Retina (tissue), 1 donor: ENCODE measurements at regions not wholly inside any gene's neighbourhood (a gene's known extent, or its start where the extent isn't known, plus 50 kb on each side); places are given as distances from the start of the nearest gene placed in this dataset.

Experiments
- DNase-seq: peaks from one replicate; pipeline ENCODE4 v3.0.0-alpha.2; 2016

DNA sequence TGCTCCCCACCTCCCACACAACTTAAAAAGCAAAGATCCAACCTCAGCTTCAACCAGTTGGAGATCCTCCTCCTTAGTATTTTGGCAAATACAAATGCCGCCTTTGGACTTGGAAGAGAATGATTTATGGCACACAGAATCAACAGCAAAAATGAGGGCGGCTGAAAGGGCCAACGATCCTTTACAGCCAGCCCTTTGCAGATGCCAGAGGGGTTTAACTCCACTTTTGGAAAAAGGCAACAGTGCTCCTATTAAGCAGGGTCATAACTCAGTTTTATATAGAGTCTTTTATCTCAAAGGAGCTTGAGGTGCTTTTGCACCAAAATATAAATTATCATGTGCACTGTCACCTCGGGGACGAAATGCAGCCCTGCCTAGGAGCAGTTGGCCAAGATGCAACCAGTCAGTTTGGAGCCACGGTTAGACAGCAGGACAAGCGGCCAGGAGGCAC lies 56.7 kb upstream of the JCAD start:
- DNase-seq = no peak

- no peak for DNase-seq
These were observed 56.2 kb upstream of the JCAD start for GRCh38 chr10:30115626-30115940.

DNA sequence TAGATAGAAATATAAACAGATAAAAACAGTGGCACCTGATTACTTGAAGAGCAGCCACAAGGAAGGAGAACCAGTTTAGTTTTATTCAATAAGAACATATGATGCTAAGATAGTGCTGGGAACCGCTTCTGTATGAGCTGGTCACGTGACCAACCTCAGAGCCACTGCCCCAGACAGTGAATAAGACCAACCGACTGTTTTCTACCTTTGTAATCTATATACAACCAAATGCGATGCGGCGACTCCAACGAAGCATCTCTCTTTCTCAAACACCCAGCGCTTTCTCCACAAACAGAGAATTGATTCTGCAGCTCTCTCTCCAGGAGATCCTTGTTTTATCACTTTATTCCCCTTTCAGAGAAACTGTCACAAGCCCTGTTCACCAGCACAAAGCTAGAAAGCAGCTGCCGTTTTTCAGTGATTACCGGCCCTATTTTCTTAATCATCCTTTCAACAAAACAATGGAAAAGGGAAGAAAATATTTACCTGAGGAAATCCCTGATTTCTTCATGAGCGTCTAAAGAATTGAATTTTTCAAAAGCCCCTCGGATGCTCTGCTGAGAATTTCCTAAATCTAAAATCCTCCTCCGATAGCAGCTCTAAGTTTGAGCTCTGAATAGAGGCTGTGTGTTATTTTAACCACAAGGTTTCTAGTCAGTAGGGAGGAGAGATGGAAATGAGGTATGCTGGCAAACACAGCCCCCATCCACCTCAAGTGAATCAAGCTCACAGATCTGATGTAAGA lies 55.7 kb upstream of the JCAD start:
- DNase-seq = peak; percentile 78

- DNase-seq = no peak
These were observed 55.0 kb upstream of the JCAD start for GRCh38 chr10:30114401-30114800.

GRCh38 chr10:30111340-30112022 lies 52.1 kb upstream of the JCAD start:
- DNase-seq = no peak
